WTC11 (cell line): ENCODE measurements at regions not wholly inside any gene's neighbourhood (a gene's known extent, or its start where the extent isn't known, plus 50 kb on each side); places are given as distances from the start of the nearest gene placed in this dataset.

ENCODE experiments used
- ATAC-seq: fragments of 200-7000 bp; cut with Tn5 transposase; 2 replicates; pipeline ENCODE4 v1.10.0; 2021; ENCODE audit warnings: mild to moderate bottlenecking, moderate library complexity
- CTCF ChIA-PET: fragments of 300-600 bp; sonication (Branson Sonifier 250); formaldehyde crosslinking; loops from one replicate; lab custom pipeline; 2021; ENCODE audit warnings: antibody characterized with exemption; lab: Charles Lee
- POLR2A ChIA-PET: fragments of 350-600 bp; sonication (Branson Sonifier 250); formaldehyde crosslinking; loops from one replicate; lab custom pipeline; 2021; ENCODE audit warnings: antibody characterized with exemption; lab: Charles Lee
- DNase-seq: peaks from one replicate; pipeline ENCODE4 v3.0.0; 2021; ENCODE audit warnings: low spot score
- H3K27ac Mint-ChIP-seq: 2 replicates; pipeline ENCODE4 v1.8.0; 2021; ENCODE audit warnings: mixed read lengths
- H3K27me3 Mint-ChIP-seq: 2 replicates; pipeline ENCODE4 v1.8.0; 2021; ENCODE audit warnings: low read depth, mild to moderate bottlenecking, moderate library complexity, mixed read lengths
- H3K36me3 Mint-ChIP-seq: 2 replicates; pipeline ENCODE4 v1.8.0; 2021; ENCODE audit warnings: mixed read lengths
- H3K4me1 Mint-ChIP-seq: 2 replicates; pipeline ENCODE4 v1.8.0; 2022; ENCODE audit warnings: mixed read lengths
- H3K4me3 Mint-ChIP-seq: 2 replicates; pipeline ENCODE4 v1.8.0; 2021; ENCODE audit warnings: mild to moderate bottlenecking, moderate library complexity, mixed read lengths
- H3K9me3 Mint-ChIP-seq: 2 replicates; pipeline ENCODE4 v1.8.0; 2021; ENCODE audit warnings: mixed read lengths
- FOXK1 ChIP-seq: sonication (generic); formaldehyde crosslinking; IDR thresholded peaks from 2 replicates; pipeline ENCODE4 v1.8.0; 2022; ENCODE audit warnings: mild to moderate bottlenecking, moderate library complexity, missing genetic modification reagents
- ZNF138 ChIP-seq: sonication (generic); formaldehyde crosslinking; conservative IDR thresholded peaks from 2 replicates; pipeline ENCODE4 v1.8.1; 2022; ENCODE audit warnings: mild to moderate bottlenecking, moderate library complexity, missing genetic modification reagents
- TF ChIP-seq, protein P1 (sequence below): fragments of 250-450 bp; sonication (Bioruptor Pico); IDR thresholded peaks from 2 replicates; pipeline ENCODE4 v2.1.2; 2022; ENCODE audit warnings: mild to moderate bottlenecking, moderate library complexity
- TF ChIP-seq, protein P2 (sequence below): fragments of 250-450 bp; sonication (Bioruptor Pico); IDR thresholded peaks from 2 replicates; pipeline ENCODE4 v1.9.0; 2021; ENCODE audit warnings: mild to moderate bottlenecking, borderline replicate concordance
- TF ChIP-seq, protein P3 (sequence below): sonication (generic); formaldehyde crosslinking; conservative IDR thresholded peaks from 2 replicates; pipeline ENCODE4 v1.8.1; 2022; ENCODE audit warnings: mild to moderate bottlenecking, missing genetic modification reagents
- TF ChIP-seq, protein P4 (sequence below): sonication (generic); formaldehyde crosslinking; IDR thresholded peaks from 2 replicates; pipeline ENCODE4 v1.8.1; 2023; ENCODE audit warnings: mild to moderate bottlenecking, missing genetic modification reagents, moderate library complexity
- TF ChIP-seq, protein P5 (sequence below): fragments of 250-450 bp; sonication (Bioruptor Pico); IDR thresholded peaks from 2 replicates; pipeline ENCODE4 v1.9.0; 2021; ENCODE audit warnings: moderate library complexity, mild to moderate bottlenecking, inconsistent platforms, borderline replicate concordance
- TF ChIP-seq, protein P6 (sequence below): sonication (generic); formaldehyde crosslinking; IDR thresholded peaks from 2 replicates; pipeline ENCODE4 v1.8.1; 2023; ENCODE audit warnings: mild to moderate bottlenecking, moderate library complexity, missing genetic modification reagents
- TF ChIP-seq, protein P7 (sequence below): fragments of 200-600 bp; IDR thresholded peaks from 2 replicates; pipeline ENCODE4 v1.8.0; 2022; ENCODE audit warnings: antibody characterized with exemption
- TF ChIP-seq, protein P8 (sequence below): sonication (generic); formaldehyde crosslinking; IDR thresholded peaks from 2 replicates; pipeline ENCODE4 v1.8.1; 2022; ENCODE audit warnings: missing genetic modification reagents, borderline replicate concordance

DNA sequence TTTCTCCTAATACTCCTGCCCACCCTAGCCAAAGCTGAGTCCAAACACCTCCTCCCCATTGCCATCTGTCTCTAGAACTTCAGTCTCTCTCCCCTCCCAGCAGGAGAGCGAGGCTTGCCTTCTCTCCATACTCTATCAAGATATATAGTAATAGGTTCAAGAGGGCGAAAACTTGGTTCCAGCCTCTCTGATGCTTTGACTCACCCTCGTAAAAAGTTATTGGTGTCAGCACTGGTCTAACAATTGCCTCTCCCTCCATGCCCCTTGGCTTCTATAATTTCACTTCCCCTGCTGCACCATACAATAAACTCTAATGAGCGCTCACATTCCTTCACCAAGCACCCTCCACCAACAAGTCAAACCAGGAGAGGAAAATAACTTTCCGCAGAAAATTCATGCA lies 797.3 kb downstream of the BCL11A start (continued):
- TF ChIP-seq, protein P1, sequence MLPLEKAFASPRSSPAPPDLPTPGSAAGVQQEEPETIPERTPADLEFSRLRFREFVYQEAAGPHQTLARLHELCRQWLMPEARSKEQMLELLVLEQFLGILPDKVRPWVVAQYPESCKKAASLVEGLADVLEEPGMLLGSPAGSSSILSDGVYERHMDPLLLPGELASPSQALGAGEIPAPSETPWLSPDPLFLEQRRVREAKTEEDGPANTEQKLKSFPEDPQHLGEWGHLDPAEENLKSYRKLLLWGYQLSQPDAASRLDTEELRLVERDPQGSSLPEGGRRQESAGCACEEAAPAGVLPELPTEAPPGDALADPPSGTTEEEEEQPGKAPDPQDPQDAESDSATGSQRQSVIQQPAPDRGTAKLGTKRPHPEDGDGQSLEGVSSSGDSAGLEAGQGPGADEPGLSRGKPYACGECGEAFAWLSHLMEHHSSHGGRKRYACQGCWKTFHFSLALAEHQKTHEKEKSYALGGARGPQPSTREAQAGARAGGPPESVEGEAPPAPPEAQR (CRISPR knock-in tag) = no peak
- no peak for TF ChIP-seq ZNF138 (CRISPR knock-in tag)
- TF ChIP-seq, protein P2, sequence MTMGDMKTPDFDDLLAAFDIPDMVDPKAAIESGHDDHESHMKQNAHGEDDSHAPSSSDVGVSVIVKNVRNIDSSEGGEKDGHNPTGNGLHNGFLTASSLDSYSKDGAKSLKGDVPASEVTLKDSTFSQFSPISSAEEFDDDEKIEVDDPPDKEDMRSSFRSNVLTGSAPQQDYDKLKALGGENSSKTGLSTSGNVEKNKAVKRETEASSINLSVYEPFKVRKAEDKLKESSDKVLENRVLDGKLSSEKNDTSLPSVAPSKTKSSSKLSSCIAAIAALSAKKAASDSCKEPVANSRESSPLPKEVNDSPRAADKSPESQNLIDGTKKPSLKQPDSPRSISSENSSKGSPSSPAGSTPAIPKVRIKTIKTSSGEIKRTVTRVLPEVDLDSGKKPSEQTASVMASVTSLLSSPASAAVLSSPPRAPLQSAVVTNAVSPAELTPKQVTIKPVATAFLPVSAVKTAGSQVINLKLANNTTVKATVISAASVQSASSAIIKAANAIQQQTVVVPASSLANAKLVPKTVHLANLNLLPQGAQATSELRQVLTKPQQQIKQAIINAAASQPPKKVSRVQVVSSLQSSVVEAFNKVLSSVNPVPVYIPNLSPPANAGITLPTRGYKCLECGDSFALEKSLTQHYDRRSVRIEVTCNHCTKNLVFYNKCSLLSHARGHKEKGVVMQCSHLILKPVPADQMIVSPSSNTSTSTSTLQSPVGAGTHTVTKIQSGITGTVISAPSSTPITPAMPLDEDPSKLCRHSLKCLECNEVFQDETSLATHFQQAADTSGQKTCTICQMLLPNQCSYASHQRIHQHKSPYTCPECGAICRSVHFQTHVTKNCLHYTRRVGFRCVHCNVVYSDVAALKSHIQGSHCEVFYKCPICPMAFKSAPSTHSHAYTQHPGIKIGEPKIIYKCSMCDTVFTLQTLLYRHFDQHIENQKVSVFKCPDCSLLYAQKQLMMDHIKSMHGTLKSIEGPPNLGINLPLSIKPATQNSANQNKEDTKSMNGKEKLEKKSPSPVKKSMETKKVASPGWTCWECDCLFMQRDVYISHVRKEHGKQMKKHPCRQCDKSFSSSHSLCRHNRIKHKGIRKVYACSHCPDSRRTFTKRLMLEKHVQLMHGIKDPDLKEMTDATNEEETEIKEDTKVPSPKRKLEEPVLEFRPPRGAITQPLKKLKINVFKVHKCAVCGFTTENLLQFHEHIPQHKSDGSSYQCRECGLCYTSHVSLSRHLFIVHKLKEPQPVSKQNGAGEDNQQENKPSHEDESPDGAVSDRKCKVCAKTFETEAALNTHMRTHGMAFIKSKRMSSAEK = no peak
- TF ChIP-seq, protein P3, sequence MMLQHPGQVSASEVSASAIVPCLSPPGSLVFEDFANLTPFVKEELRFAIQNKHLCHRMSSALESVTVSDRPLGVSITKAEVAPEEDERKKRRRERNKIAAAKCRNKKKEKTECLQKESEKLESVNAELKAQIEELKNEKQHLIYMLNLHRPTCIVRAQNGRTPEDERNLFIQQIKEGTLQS = no peak

DNA sequence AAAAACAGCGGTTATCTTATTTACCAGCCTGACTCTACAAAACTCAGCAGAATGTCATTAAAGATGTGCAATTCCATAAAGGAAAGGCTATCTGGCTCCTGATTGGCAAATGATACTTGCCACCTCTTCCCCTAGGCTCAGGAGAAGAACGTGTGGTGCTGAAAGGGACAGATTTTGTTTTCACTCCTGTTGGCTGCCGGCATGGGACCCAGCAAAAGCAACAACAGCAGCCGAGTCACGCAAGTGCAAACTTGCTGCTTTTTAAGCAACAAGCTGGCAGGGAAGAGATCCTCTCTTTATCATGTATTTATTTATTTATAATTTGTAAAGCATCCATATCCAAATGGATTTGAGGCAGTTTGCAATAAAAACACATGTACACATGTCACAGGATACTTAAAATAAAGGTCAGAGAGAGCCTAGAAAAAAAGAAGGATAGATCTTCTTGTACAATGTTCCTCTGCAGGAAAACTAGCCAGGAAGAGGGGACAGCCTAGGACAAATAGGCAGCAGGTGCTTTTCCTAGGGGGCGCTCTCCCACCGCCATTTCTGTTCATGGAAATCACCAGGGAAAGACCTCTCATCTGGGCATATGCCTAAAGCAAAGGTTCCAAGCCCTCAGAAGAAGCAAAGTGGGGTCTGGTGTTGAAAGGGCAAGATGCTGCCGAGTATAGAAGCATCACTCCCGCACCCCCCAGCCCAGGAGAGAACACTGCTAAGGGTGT lies 799.3 kb downstream of the BCL11A start:
- H3K4me1 Mint-ChIP-seq = no peaks in the 10 kb centered on the region
- TF ChIP-seq, protein P4, sequence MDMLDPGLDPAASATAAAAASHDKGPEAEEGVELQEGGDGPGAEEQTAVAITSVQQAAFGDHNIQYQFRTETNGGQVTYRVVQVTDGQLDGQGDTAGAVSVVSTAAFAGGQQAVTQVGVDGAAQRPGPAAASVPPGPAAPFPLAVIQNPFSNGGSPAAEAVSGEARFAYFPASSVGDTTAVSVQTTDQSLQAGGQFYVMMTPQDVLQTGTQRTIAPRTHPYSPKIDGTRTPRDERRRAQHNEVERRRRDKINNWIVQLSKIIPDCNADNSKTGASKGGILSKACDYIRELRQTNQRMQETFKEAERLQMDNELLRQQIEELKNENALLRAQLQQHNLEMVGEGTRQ (CRISPR knock-in tag) = 0 out of 2 replicates have a peak, but pooled peaks have one; percentile 10
- TF ChIP-seq, protein P2 = no peak
- TF ChIP-seq, protein P5, sequence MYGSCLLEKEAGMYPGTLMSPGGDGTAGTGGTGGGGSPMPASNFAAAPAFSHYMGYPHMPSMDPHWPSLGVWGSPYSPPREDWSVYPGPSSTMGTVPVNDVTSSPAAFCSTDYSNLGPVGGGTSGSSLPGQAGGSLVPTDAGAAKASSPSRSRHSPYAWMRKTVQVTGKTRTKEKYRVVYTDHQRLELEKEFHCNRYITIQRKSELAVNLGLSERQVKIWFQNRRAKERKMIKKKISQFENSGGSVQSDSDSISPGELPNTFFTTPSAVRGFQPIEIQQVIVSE (CRISPR knock-in tag) = no peak
- TF ChIP-seq, protein P6, sequence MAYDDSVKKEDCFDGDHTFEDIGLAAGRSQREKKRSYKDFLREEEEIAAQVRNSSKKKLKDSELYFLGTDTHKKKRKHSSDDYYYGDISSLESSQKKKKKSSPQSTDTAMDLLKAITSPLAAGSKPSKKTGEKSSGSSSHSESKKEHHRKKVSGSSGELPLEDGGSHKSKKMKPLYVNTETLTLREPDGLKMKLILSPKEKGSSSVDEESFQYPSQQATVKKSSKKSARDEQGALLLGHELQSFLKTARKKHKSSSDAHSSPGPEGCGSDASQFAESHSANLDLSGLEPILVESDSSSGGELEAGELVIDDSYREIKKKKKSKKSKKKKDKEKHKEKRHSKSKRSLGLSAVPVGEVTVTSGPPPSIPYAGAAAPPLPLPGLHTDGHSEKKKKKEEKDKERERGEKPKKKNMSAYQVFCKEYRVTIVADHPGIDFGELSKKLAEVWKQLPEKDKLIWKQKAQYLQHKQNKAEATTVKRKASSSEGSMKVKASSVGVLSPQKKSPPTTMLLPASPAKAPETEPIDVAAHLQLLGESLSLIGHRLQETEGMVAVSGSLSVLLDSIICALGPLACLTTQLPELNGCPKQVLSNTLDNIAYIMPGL (CRISPR knock-in tag) = no peak
- TF ChIP-seq, protein P7, sequence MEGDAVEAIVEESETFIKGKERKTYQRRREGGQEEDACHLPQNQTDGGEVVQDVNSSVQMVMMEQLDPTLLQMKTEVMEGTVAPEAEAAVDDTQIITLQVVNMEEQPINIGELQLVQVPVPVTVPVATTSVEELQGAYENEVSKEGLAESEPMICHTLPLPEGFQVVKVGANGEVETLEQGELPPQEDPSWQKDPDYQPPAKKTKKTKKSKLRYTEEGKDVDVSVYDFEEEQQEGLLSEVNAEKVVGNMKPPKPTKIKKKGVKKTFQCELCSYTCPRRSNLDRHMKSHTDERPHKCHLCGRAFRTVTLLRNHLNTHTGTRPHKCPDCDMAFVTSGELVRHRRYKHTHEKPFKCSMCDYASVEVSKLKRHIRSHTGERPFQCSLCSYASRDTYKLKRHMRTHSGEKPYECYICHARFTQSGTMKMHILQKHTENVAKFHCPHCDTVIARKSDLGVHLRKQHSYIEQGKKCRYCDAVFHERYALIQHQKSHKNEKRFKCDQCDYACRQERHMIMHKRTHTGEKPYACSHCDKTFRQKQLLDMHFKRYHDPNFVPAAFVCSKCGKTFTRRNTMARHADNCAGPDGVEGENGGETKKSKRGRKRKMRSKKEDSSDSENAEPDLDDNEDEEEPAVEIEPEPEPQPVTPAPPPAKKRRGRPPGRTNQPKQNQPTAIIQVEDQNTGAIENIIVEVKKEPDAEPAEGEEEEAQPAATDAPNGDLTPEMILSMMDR = peak; percentile 52
- TF ChIP-seq FOXK1 (CRISPR knock-in tag) = no peak
- TF ChIP-seq, protein P8, sequence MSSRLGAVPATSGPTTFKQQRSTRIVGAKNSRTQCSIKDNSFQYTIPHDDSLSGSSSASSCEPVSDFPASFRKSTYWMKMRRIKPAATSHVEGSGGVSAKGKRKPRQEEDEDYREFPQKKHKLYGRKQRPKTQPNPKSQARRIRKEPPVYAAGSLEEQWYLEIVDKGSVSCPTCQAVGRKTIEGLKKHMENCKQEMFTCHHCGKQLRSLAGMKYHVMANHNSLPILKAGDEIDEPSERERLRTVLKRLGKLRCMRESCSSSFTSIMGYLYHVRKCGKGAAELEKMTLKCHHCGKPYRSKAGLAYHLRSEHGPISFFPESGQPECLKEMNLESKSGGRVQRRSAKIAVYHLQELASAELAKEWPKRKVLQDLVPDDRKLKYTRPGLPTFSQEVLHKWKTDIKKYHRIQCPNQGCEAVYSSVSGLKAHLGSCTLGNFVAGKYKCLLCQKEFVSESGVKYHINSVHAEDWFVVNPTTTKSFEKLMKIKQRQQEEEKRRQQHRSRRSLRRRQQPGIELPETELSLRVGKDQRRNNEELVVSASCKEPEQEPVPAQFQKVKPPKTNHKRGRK (CRISPR knock-in tag) = no peak
- TF ChIP-seq, all 79 proteins: peak for 2
- CTCF ChIA-PET = interaction anchor here (1.2 kb wide), 1 partner anchor 178 kb away, joined by 3 read pairs; no protein-coding TSS in a partner anchor
- no peaks in the 10 kb centered on the region for H3K27me3 Mint-ChIP-seq
- peak; percentile 86 for ATAC-seq
- no peak overlapping the region for H3K4me3 Mint-ChIP-seq
- POLR2A ChIA-PET = no interaction called here
- H3K9me3 Mint-ChIP-seq = no peaks in the 10 kb centered on the region
- no peaks in the 10 kb centered on the region for H3K36me3 Mint-ChIP-seq
- peak; percentile 76 for DNase-seq
- H3K27ac Mint-ChIP-seq = no peak overlapping the region
